Femur (tissue), 1 donor: ENCODE measurements at regions not wholly inside any gene's neighbourhood (a gene's known extent, or its start where the extent isn't known, plus 50 kb on each side); places are given as distances from the start of the nearest gene placed in this dataset.
"Not testable (repeated sequence)": the region's sequence is repeated elsewhere in the genome, so short reads cannot be mapped to it uniquely, and the experiment has no call there.

Source experiments
- DNase-seq: peaks from one replicate; pipeline ENCODE4 v3.0.0-alpha.2; 2017

DNA sequence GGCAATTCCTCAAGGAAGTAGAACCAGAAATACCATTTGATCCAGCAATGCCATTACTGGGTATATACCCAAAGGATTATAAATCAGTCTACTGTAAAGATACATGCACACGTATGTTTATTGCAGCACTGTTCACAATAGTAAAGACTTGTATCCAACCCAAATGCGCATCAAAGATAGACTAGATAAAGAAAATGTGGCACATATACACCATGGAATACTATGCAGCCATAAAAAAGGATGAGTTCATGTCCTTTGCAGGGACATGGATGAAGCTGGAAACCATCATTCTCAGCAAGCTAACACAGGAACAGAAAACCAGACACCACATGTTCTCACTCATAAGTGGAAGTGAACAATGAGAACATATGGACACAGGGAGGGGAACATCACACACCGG lies 130.0 kb upstream of the HS3ST4 start:
- DNase-seq, result not testable (repeated sequence)

GRCh38 chr16:25556968-25557312 lies 134.8 kb upstream of the HS3ST4 start:
- not testable (repeated sequence) for DNase-seq

DNA sequence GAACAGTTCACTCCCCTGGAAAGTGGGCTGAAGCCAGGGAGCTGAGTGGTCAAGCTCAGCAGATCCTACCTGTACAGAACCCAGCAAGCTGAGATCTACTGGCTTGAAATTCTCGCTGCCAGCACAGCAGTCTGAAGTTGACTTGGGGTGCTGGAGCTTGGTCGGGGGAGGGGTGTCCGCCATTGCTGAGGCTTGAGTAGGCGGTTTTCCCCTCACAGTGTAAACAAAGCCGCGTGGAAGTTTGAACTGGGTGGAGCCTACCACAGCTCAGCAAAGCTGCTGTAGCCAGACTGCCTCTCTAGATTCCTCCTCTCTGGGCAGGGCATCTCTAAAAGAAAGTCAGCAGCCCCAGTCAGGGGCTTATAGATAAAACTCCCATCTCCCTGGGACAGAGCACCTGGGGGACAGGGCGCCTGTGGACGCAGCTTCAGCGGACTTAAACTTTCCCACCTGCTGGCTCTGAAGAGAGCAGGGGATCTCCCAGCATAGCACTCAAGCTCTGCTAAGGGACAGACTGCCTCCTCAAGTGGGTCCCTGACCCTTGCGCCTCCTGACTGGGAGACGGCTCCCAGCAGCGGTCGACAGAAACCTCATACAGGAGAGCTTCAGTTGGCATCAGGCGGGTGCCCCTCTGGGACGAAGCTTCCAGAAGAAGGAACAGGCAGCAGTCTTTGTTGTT lies 135.3 kb upstream of the HS3ST4 start:
- DNase-seq, result not testable (repeated sequence)

DNA sequence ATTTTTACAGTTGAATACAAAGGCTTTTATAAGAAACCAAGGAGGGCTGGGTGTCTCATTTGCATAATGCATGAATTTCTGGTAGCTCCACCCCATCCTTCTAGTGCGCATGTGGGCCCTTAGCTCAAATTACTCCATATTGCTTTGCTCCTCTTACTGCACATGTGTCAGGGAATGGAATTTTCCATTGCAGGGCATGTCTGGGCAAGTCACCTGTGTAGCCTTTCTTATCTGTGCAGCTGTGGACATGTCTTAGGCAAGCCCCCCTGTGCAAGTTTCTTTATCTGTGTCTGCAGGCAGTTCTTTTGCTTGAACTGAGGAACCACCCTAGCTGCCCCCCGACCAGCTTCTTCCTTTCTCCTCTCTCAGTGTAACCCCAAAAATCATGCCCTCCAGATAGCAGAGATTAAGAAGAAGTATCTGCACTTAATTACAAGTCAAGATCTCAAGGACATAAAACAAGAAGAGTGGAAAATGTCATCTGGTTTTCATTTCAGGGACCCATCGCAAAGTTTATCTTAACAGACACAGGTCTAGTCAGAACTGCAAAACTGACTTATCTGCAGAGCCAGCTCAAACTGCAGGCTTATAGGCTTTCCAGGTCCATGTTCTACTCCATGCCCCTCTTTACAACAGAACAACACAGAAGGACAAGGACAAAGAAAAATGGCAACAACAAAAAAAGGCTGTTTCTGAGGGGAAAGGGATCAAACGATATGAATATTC lies 137.9 kb upstream of the HS3ST4 start:
- DNase-seq, result no peak

- no peak for DNase-seq
These were observed 141.1 kb upstream of the HS3ST4 start for GRCh38 chr16:25550647-25551046.

DNA sequence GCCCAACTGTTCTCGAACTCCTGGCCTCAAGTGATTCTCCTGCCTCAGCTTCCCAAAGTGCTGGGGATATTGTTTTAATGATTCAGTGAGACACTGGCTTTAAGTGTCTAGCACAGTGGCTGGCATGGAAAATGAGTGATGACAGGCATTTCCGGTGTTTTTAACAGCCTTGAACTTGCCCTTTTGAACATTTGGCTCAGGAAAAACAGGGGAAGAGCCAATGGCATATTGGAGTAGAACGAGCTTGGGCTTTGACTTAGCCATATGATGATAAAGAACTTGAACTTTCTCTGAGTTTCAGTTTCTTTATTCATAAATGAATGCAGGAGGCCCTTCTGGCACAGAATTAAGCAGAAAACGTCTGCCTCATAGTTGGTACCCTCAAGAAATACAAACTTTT lies 145.0 kb upstream of the HS3ST4 start:
- no peak for DNase-seq

- DNase-seq, result no peak
These were observed 147.5 kb upstream of the HS3ST4 start for GRCh38 chr16:25544294-25544693.

GRCh38 chr16:25542306-25542705 lies 149.5 kb upstream of the HS3ST4 start:
- DNase-seq, result no peak

DNA sequence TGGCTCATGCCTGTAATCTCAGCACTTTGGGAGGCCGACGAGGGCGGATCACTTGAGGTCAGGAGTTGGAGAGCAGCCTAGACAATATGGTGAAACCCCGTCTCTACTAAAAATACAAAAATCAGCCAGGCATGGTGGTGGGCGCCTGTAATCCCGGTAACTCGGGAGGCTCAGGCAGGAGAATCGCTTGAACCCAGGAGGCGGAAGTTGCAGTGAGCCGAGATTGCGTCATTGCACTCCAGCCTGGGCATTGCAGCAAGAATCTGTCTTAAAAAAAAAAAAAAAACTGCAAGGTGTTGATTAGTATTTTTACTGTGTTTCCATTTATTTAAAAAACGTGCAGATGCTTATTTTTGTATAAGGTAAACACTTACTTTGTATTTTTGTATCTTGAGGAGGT lies 152.0 kb upstream of the HS3ST4 start:
- not testable (repeated sequence) for DNase-seq

- DNase-seq, result no peak
These were observed 168.6 kb upstream of the HS3ST4 start for GRCh38 chr16:25523183-25523582.

DNA sequence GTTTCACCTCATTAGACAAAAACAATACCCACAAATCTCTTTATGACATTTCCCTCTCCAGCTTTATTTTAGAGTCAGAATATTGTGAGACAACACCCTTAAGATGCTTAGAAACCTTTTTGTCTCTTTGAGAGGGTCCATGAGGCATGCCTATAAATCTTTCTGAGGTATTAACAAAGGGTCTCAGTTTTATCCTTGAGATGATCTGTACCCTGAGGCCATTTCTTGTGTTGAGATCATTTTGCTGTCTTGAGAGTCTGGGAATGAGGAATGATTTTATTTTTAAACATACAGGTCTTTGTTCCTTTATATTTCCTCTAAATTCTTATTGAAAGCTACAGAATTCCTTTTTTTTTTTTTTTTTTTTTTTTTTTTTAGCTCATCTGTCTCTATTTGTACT lies 179.7 kb upstream of the HS3ST4 start:
- no peak for DNase-seq

- no peak for DNase-seq
These were observed 182.3 kb upstream of the HS3ST4 start for GRCh38 chr16:25509456-25509855.

- DNase-seq, result no peak
These were observed 190.1 kb upstream of the HS3ST4 start for GRCh38 chr16:25501530-25502255.

DNA sequence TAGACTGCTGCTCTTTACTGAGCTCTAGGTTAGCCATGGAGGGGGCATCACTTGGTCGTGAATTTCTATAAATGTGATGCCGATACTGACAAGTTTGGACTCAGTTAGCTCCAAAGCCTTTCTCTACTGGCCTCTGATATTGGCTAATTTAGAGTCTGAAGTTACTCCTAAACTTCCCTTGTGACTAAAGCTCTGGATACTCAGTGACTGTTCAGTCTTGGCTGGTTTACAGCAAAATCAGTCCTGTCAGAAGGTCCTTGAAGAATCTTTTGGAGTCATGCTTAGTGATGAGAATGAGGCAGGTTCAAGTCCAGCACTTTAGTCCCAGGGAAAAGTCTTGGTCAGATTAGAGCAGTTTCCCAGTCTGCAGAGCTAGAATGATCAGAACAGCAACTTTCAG lies 197.5 kb upstream of the HS3ST4 start:
- no peak for DNase-seq

DNA sequence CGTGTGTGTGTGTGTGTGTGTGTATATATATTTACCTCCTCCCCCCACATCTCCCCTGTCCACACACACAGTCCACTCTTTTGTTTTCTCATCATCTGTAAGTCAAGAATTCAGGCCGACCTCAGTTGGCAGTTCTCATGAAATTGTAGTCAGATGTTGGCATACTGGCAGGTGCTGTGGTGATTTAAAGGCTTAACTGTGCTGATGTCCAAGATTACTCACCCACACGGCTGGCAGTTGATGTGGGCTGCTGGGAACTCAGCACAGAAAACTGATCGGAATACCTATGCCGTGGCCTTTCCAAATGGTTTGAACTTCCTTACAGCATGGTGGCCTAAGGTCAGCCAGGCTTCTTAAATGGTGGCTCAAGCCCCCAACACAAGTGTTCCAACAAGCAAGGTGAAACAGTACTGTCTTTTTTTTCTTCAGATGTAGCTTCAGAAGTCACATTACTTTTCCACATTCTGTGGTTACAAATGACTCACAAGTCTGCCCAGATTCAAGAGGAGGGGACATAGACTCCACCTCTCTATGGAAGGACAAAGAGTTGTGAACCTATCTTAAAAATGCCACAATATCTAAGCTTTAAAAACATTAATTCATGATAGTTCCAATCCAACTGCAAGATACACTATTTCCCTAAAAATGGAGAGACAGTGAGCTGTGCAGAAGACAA lies 198.5 kb upstream of the HS3ST4 start:
- no peak for DNase-seq

DNA sequence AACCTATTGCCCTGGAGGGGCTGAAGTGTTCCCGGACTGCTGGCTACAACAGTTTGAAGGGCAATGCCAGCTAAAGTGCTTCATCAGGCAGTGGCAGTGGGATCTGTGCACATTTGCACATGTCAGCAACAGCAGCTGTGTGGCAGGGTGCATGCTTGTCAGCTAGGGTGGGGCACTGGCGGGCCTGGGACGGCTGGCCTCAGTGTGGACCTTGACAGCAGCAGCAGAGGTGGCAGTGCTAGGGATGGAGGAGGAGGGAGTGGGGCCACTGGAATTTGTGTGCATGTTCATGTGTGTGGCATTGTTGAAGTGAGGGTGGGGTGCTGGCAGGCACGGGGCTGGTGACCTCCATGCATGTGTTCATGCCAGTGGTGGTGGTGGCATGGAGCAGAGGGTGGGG lies 203.3 kb upstream of the HS3ST4 start:
- no peak for DNase-seq

DNA sequence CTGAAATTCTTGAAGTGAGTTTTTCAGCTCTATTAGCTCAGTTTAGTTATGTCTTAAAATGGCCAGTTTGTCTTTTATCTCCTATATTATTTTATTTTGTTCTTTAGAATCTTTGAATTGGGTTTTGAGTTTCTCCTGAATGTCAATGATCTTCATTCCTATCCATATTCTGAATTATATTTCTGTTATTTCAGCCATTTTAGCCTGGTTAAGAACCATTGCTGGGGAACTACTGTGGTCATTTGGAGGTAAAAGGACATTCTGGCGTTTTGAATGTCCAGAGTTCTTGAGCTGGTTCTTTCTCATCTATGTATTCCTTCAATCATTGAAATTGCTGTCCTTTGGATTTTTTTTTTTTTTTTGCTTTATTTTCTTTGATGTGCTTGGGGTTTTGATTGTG lies 203.9 kb upstream of the HS3ST4 start:
- no peak for DNase-seq

GRCh38 chr16:25481636-25482035 lies 210.1 kb upstream of the HS3ST4 start:
- no peak for DNase-seq

GRCh38 chr16:25478476-25478875 lies 213.3 kb upstream of the HS3ST4 start:
- DNase-seq, result peak; percentile 21

DNA sequence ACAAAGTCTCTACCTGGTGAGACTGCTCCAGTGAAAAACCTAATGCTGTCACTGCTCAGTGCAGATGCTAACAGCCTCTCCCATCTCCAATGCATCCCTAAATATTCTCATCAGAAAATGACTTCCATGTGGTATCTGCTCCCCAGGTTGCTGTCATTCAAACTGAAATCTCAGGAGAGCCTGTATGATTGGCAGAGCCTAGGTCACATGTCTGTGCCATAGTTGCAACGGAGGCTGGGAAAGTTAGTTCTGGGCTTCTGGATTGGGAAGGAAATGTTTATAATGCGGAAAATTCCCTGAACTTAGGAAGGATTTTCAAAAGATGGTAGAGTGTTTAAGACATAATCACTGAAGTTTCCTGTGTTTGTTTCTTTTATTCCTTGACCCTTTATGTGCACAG lies 206.4 kb upstream of the ZKSCAN2 start:
- no peak for DNase-seq

- DNase-seq, result no peak
These were observed 192.2 kb upstream of the ZKSCAN2 start for GRCh38 chr16:25449802-25450201.

DNA sequence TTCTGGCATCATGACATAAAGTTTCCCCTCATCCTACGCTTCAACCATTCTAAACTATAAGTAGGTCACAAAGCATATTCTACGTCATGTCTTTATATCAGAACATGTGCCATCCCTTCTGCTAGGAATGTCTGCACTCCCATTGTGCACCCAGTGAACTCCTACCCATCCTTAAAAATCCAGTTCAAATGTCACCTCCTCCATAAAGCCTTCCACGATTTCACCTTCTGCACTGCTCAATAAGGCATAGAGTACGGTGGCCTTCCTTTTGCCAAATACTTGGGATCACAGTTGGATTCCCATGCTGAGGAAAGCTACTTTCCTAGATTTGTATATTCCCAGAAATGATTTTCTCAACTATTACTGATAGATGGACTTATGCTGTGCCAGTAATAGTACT lies 186.3 kb upstream of the ZKSCAN2 start:
- no peak for DNase-seq

- no peak for DNase-seq
These were observed 176.4 kb upstream of the ZKSCAN2 start for GRCh38 chr16:25434064-25434463.

DNA sequence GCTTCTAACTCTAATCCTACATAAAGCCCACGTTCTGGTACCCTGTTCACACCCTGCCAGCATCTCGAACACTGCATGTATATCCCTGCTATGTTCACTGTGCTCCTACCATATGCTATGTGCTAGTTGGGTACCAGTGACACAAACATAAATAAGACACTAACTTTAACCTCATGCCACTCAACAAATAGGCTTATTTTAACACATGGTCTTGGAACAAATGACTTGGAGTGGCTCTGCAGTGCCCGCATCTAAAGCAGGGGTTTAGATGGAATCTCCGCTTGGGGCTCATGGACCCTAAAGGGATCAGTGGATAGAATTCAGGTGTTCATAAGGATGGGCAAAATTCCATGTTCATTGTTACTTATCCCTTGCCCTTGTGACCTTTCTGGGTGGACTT lies 175.7 kb upstream of the ZKSCAN2 start:
- no peak for DNase-seq
